Upper lobe of left lung (tissue), 6 donors: ENCODE measurements at regions not wholly inside any gene's neighbourhood (a gene's known extent, or its start where the extent isn't known, plus 50 kb on each side); places are given as distances from the start of the nearest gene placed in this dataset.
"Not testable (repeated sequence)": the region's sequence is repeated elsewhere in the genome, so short reads cannot be mapped to it uniquely, and the experiment has no call there.

Experiments used
- ATAC-seq, 2 donors: fragments of 200-7000 bp; cut with Tn5 transposase; one replicate each; pipeline ENCODE4 v1.9.1; 2022; ENCODE audit warnings: mild to moderate bottlenecking in 2 of 2, moderate library complexity in 2 of 2; ENCODE audit not compliant: low FRiP score in 2 of 2
- DNase-seq, 2 donors: peaks; one replicate each; pipeline ENCODE4 v3.0.0-alpha.2; 2019 to 2020
- H3K27ac ChIP-seq, 4 donors: fragments of 200-600 bp; sonication (generic); one replicate each; pipeline ENCODE4 v1.5.1; 2016 to 2019
- H3K27me3 ChIP-seq, 4 donors: fragments of 200-600 bp; sonication (generic); one replicate each; pipeline ENCODE4 v1.5.1; 2017 to 2019
- H3K36me3 ChIP-seq, 4 donors: fragments of 200-600 bp; sonication (generic); one replicate each; pipeline ENCODE4 v1.5.1; 2016 to 2019
- H3K4me1 ChIP-seq, 4 donors: fragments of 200-600 bp; sonication (generic); one replicate each; pipeline ENCODE4 v1.5.1; 2018 to 2019
- H3K4me3 ChIP-seq, 4 donors: fragments of 200-600 bp; sonication (generic); one replicate each; pipeline ENCODE4 v1.5.1; 2017 to 2019; ENCODE audit warnings: mild to moderate bottlenecking in 2 of 4, moderate library complexity in 1 of 4
- H3K9me3 ChIP-seq, 4 donors: fragments of 200-600 bp; sonication (generic); one replicate each; pipeline ENCODE4 v1.5.1; 2018 to 2019
- CTCF ChIP-seq, 6 experiments: fragments of 450-650 bp in 4 of 6; fragments of 200-600 bp in 2 of 6; sonication (generic) in 2 of 6; IDR thresholded peaks; one replicate each; pipeline ENCODE4 v1.5.1; 2016 to 2019; ENCODE audit warnings: antibody characterized with exemption in 6 of 6
- EP300 ChIP-seq, 4 donors: sonication (generic); formaldehyde crosslinking; IDR thresholded peaks; one replicate each; pipeline ENCODE4 v1.5.1; 2017; ENCODE audit warnings: antibody characterized with exemption in 4 of 4, control low read depth in 2 of 4
- POLR2A ChIP-seq, 4 donors: fragments of 450-650 bp; IDR thresholded peaks; one replicate each; pipeline ENCODE4 v1.5.1; 2016 to 2017; ENCODE audit warnings: antibody characterized with exemption in 4 of 4, mild to moderate bottlenecking in 2 of 4
- POLR2AphosphoS5 ChIP-seq, 2 donors: sonication (generic); formaldehyde crosslinking; IDR thresholded peaks; one replicate each; pipeline ENCODE4 v1.5.1; 2017; ENCODE audit warnings: antibody characterized with exemption in 2 of 2
- WGBS, 2 donors: methylation state at CpG; one replicate each; pipeline ENCODE4 v1.1.5; 2017 to 2018; 5-methylcytosine and 5-hydroxymethylcytosine counted together
- donor health status: DM: no; HTN: no; CAD: no; lungs with moderate emphysema.
- donor health status: DM: no; HTN: yes; CAD: no; lungs with severe emphysema.

DNA sequence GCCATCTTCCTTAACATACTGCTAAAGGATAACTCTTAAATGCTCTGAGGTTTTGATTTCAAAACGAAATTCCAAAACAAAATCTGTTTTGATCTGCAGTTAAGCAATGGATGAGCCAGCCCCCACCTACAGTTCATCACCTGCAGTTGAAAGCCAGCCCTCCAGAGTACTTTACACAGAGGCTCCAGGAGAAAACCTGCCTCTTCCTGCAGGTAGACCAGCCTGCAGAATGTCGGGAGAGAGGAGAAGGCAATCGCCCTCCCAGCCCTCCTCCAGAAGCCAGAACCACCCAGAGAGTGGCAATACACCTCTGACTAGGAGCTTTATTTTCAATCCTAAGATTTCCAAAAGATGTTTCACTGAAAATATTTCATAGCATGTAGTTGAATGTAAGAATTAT, 798.1 kb downstream of the GATA3 start:
- H3K4me3 ChIP-seq = no peak overlapping the region
- no peak overlapping the region for H3K27ac ChIP-seq
- ATAC-seq (no peak), DNase-seq (no peak)
- H3K36me3 ChIP-seq = no peaks in the 10 kb centered on the region
- whole genome bisulfite sequencing, 2 donors = 49 to 61% methylated on average over 3 of the region's 3 CpGs
- H3K4me1 ChIP-seq = no peaks in the 10 kb centered on the region
- TF ChIP-seq POLR2A (IDR thresholded peaks at IDR 0.05) (no peak), EP300 (IDR thresholded peaks at IDR 0.05) (no peak), POLR2AphosphoS5 (IDR thresholded peaks at IDR 0.05) (no peak), CTCF (IDR thresholded peaks at IDR 0.05) (no peak)
- no peaks in the 10 kb centered on the region for H3K27me3 ChIP-seq
- no peaks in the 10 kb centered on the region for H3K9me3 ChIP-seq

- WGBS, 2 donors = 89 to 91% methylated on average over 7 of the region's 7 CpGs
- DNase-seq = no peak
- H3K27ac ChIP-seq = no peak overlapping the region
- no peak for ATAC-seq
- no peak overlapping the region for H3K4me3 ChIP-seq
- no peaks in the 10 kb centered on the region for H3K27me3 ChIP-seq
- H3K9me3 ChIP-seq = no peaks in the 10 kb centered on the region
- H3K4me1 ChIP-seq = no peaks in the 10 kb centered on the region
- no peaks in the 10 kb centered on the region for H3K36me3 ChIP-seq
- TF ChIP-seq EP300 (IDR thresholded peaks at IDR 0.05) = no peak
- TF ChIP-seq POLR2AphosphoS5 (IDR thresholded peaks at IDR 0.05) = no peak
- no peak for TF ChIP-seq POLR2A (IDR thresholded peaks at IDR 0.05)
- TF ChIP-seq CTCF (IDR thresholded peaks at IDR 0.05) = no peak
Measured at GRCh38 chr10:8853048-8853447, 798.6 kb downstream of the GATA3 start.

DNA sequence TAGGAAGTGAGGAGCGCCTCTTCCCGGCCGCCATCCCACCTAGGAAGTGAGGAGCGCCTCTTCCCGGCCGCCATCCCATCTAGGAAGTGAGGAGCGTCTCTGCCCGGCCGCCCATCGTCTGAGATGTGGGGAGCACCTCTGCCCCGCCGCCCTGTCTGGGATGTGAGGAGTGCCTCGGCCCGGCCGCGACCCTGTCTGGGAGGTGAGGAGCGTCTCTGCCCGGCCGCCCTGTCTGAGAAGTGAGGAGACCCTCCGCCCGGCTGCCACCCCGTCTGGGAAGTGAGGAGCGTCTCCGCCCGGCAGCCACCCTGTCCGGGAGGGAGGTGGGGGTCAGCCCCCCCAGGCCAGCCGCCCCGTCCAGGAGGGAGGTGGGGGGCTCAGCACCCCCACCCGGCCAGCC, 814.4 kb downstream of the GATA3 start:
- H3K36me3 ChIP-seq, H3K27ac ChIP-seq, ATAC-seq, H3K9me3 ChIP-seq, H3K4me1 ChIP-seq, H3K27me3 ChIP-seq, H3K4me3 ChIP-seq: not testable (repeated sequence)
- peak in 1 of 2 donors; percentile 46 for DNase-seq
- 94% methylated on average over 14 of the region's 29 CpGs; no CpG with 5 or more reads in 1 of the 2 donors for WGBS, 2 donors

DNA sequence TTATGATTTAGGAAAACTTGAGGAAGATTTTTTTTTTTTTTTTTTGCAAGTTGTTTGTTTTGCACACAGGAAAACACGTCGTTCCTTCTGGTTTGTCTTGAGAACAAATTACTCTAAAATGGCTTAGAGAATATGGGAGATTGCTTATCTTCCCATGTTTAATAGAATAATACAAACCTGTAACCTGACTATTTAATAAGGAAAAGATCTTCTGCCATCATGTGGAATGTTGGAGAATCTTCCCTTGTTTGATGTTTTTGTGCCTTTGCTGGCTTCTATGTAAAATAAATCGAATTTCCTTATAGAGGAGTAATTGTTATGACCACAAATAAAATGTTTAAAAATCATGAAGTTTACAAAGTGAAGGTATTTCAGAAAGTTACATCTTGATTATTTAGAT, 818.8 kb downstream of the GATA3 start:
- no peak for ATAC-seq
- Histone ChIP-seq H3K27ac (no peak overlapping the region), H3K9me3 (no peaks in the 10 kb centered on the region), H3K27me3 (no peaks in the 10 kb centered on the region), H3K4me3 (no peak overlapping the region), H3K36me3 (no peaks in the 10 kb centered on the region), H3K4me1 (no peaks in the 10 kb centered on the region)
- DNase-seq = no peak
- 30 to 45% methylated on average over 3 of the region's 3 CpGs for WGBS, 2 donors
- TF ChIP-seq POLR2A (IDR thresholded peaks at IDR 0.05) (no peak), POLR2AphosphoS5 (IDR thresholded peaks at IDR 0.05) (no peak), CTCF (IDR thresholded peaks at IDR 0.05) (no peak)

- no peak for ATAC-seq
- Histone ChIP-seq H3K36me3 (no peaks in the 10 kb centered on the region), H3K27ac (no peak overlapping the region), H3K27me3 (no peaks in the 10 kb centered on the region), H3K4me3 (no peak overlapping the region), H3K4me1 (no peaks in the 10 kb centered on the region), H3K9me3 (no peaks in the 10 kb centered on the region)
- no peak for TF ChIP-seq EP300 (IDR thresholded peaks at IDR 0.05)
- no peak for TF ChIP-seq CTCF (IDR thresholded peaks at IDR 0.05)
- TF ChIP-seq POLR2A (IDR thresholded peaks at IDR 0.05) = no peak
- DNase-seq = no peak
- 91 to 95% methylated on average over 2 of the region's 2 CpGs for WGBS, 2 donors
Measured at GRCh38 chr10:8874268-8874667, 819.8 kb downstream of the GATA3 start.
